GM18951 (cell line): ENCODE measurements at regions not wholly inside any gene's neighbourhood (a gene's known extent, or its start where the extent isn't known, plus 50 kb on each side); places are given as distances from the start of the nearest gene placed in this dataset.

Source experiments
- POLR2A ChIP-seq: IDR thresholded peaks from 4 replicates; pipeline ENCODE4 v1.6.1; 2011; ENCODE audit warnings: mild to moderate bottlenecking; ENCODE audit not compliant: insufficient read length, insufficient read depth; ENCODE audit errors: extremely low read depth
- in situ Hi-C: fragments of 300-500 bp; cut with MboI; formaldehyde crosslinking; loops from one replicate; pipeline ENCODE4 v1.12.0; 2022; ENCODE audit warnings: low sequenced_read_pairs, mixed read lengths, inconsistent platforms; ENCODE audit not compliant: unreplicated experiment

DNA sequence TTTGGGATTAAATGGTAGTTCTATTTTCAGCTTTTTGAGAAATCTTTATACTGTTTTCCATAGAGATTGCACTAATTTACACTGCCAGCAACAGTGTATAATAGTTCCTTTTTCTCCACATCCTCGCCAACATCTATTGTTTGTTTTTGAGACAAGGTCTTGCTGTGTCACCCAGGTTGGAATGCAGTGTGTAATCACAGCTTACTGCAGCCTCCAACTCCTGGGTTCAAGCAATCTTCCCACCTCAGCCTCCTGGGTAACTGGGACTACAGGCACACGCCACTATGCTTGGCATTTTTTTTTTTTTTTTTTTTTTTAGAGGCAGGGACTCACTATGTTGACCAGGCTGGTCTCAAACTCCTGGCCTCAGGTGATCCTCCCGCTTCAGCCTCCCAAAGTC lies 164.5 kb upstream of the CXADR start:
- TF ChIP-seq POLR2A: no peak
- in situ Hi-C loops: no loop called here

DNA sequence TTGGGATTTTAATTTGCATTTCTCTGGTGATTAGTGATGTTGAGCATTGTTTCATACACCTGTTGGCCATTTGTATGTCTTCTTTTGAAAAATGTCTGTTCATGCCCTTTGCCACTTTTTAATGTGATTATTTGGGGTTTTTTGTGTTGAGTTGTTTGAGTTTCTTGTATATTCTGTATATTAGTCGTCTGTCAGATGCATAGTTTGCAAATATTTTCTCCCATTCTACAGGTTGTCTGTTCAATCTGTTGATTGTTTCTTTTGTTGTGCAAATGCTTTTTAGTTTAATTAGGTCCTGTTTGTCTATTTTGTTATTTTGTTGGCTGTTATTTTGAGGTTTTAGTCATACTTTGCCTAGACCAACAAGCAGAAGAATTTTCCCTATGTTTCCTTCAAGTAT lies 164.0 kb upstream of the CXADR start:
- in situ Hi-C loops: no loop called here
- no peak for TF ChIP-seq POLR2A

DNA sequence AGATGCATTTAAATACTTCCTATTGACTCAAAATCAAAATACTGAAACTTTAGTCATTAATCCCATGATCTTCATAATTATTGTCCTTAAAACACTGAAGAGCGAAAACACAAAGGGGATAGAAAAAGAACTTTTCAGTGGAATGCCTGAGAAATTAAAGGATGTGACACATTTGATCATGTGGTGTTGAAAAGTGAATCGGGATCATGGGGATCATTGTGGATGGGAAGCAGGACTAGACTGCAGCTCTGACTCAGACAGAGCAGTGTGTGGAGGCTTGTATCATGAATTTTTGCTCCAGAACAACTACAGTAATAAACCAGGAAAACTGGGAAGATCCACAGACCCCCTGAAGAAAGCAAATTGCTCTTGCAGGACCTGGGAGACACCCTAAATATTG lies 161.1 kb upstream of the CXADR start:
- in situ Hi-C loops: no loop called here
- TF ChIP-seq POLR2A: no peak

DNA sequence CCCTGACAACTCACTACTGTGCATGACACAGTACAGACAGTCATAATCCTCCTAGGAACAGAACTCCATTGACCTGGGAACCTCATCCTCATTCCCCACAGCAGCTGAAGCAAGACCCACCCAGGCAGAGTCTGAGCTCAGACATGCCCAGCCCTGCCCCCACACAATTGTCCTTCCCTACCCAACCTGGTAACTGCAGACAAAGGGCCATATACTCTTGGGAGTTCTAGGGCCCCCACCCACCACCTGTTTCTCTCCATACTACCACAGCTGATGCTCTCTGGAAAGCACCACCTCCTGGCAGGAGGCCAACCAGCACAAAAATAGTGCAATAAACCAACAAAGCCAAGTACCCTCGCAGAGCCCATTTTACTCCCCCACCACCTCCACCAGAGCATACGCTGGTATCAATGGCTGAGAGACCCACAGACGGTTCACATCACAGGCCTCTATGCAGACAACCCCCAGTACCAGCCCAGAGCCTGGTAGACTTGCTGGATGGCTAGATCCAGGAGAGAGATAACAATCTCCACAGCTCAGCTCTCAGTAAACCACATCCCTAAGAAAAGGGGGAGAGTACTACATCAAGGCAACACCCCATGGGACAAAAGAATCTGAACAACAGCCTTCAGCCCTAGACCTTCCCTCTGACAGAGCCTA lies 159.7 kb upstream of the CXADR start:
- TF ChIP-seq POLR2A: no peak
- in situ Hi-C loops: no loop called here

DNA sequence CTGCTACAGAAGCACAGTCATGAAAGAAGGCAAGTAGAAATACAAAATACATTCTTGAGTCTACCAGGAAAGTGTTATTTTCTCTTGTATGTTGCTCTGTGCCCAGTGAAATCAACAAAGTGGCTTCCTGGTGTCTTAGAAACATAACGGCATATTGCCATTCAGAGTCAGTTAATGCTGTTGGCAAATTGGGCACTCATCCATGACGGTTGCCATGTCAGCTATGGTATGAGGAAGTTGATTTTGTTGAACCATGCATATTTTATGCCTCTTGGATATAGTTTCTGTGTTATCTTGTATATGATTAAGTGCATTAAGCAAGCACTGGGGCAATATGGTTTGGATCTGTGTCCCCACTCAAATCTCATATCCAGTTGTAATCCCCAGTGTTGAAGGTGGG lies 153.1 kb upstream of the CXADR start:
- no peak for TF ChIP-seq POLR2A
- in situ Hi-C loops: no loop called here

DNA sequence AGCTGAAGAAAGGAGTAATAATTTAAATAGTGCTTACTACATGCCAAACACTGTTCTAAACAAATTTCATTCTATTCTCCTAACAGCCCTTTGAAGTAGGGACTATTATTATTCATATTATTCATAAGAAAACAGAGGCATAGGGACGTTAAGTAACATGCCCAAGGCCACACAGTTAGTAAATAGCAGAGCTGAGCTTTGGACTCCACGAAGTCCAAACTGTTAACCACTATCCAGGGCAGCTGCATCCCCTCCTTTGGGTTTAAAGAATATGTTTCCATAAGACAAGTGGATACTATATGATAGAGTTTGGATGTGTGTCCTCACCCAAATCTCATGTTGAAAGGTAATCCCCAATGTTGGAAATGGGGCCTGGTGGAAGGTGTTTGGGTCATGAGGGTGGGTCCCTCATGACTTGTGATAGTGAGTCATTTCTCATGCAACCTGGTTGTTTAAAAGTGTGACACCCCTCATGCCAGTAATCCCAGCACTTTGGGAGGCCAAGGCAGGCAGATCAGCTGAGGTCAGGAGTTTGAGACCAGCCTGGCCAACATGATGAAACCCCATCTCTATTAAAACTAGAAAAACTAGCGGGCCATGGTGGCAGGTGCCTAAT lies 144.0 kb upstream of the CXADR start:
- in situ Hi-C loops: no loop called here
- TF ChIP-seq POLR2A: no peak

DNA sequence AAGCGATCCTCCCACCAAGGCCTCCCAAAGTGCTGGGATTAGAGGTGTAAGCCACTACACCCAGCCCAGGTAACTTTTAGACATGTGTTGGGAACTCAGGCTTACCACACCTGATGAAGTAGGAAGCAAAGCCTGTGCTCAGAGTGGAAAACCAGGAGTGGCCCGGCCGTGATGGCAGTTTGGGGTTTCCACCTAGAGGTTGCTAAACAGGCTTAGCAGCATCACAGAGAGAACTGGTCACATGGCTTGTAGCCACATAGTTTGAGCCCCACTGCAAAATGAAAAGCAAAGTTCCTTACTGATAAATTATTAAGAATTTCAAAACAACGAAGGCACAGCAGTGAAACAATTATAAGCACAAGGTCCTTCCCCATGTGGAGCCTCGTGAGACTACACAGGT lies 142.6 kb upstream of the CXADR start:
- TF ChIP-seq POLR2A: no peak
- in situ Hi-C loops: loop anchor here (10.0 kb wide), 1 partner anchor 395 kb away; no protein-coding TSS in a partner anchor

DNA sequence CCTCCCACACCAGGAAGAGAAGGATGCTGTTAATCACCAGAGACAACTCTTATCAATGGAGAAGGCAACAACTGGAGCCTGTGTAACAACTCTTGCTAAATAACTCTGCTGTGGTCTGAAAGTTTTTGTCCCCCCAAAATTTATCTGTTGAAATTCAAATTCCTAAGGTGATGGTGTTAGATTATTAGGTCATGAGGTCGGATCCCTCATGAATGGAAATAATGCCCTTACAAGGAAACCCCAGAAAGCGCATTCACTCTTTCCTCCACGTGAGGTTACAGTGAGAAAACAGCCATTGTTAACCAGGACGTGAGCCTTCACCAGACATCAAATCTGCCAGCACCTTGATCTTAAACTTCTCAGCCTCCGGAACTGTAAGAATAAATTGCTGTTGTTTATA lies 141.9 kb upstream of the CXADR start:
- no peak for TF ChIP-seq POLR2A
- in situ Hi-C loops: loop anchor here (10.0 kb wide), 1 partner anchor 394 kb away; no protein-coding TSS in a partner anchor

DNA sequence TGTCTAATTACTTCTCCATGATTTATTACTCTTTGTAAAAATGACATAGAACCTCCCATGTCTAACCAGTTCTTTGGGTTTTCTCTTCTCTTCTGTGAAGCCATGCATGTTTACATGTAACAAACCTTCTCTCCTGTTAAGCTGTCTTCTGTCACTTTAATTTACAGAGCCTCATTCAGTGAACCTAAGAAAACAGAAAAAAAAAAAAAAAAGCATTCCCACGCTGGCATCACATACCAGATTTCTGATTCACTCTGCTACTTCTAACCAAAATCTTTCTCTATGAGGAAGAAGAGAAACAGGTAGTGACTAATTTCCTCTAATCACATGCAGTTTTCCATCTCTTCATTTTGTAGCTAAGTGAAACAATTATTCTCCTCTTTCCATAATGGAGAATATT lies 141.4 kb upstream of the CXADR start:
- TF ChIP-seq POLR2A: no peak
- in situ Hi-C loops: loop anchor here (10.0 kb wide), 1 partner anchor 393 kb away; no protein-coding TSS in a partner anchor

DNA sequence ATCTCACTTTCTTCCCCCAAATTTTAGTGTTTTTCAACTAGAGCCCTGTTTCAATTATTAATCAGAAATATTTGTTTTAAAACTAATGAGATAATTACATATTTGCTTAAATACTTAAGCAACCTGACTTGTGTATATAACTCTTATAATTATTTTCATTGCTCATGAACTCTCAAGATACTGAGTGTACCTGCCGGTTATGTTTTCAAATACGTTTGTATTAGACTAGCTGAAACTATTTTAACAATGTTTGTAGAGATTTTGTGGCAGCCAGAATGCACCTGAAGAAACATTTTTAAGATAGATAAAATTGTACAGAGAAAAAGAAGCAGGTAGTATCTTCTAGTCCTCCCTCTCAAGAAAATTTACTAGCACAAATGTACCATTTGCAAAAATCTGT lies 140.6 kb upstream of the CXADR start:
- in situ Hi-C loops: loop anchor here (10.0 kb wide), 1 partner anchor 393 kb away; no protein-coding TSS in a partner anchor
- TF ChIP-seq POLR2A: no peak

DNA sequence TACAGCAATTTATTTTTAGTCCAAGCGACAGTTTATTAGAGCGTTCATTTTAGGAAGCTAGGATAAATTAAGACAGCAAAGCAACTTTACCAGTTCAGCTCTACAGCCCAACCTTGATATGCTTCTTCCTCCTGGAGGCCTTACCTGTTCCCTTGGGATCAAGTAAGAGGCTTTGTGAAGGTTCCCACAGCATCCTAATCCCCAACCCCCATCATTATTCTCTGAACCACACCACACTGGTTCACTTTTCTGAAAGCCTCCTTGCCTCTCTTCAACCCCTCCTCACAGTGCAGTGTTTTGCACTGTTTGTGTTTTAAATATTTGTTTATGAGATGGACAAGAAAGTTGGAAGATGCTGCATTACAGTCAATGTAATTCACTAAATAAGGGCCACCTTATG lies 126.3 kb upstream of the CXADR start:
- no peak for TF ChIP-seq POLR2A
- in situ Hi-C loops: no loop called here

DNA sequence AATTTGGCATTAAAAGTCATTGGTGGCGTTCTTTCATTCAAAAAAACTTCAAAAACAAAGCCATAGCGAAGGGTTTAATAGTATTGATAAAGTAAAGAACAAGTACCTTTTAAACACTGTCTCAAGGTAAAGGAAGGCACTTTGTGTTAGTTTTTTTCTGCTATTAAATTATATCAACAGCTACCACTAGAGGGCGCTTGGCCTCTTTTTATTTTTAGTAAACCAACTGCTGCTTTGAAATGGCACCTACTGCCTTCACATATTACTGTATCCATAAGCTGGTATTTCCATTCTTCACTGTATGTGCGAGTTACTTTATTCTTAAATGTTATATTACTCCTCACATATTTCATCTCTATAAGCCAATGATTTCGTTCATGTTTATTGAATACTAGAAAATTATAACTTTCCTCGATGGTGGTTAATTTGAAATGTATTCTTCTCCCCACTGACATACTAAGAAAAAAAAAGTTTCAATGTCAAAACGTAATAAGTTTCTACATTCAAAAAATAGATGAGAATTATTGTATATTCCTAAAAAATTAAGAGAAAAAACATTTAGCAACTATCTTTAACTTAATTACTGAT lies 125.7 kb upstream of the CXADR start:
- in situ Hi-C loops: no loop called here
- TF ChIP-seq POLR2A: no peak

DNA sequence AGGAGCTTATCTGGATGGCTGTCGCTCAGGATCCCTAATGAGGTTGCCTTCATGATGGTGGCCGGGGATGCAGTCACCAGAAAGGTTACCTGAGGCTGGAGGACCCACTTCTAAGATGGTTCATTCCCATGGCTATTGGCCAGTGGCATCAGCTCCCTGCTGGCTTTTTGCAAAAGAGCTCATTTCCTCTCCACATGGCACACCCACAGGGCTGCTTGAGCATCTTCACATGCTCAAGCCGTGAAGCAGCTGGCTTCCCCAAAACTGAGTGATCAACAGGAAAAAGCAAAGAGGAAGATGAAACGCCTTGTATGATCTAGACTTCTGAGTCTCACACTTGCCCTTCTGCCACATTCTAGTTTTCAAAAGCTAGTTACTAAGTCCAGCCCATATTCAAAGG lies 124.6 kb upstream of the CXADR start:
- in situ Hi-C loops: no loop called here
- TF ChIP-seq POLR2A: no peak

DNA sequence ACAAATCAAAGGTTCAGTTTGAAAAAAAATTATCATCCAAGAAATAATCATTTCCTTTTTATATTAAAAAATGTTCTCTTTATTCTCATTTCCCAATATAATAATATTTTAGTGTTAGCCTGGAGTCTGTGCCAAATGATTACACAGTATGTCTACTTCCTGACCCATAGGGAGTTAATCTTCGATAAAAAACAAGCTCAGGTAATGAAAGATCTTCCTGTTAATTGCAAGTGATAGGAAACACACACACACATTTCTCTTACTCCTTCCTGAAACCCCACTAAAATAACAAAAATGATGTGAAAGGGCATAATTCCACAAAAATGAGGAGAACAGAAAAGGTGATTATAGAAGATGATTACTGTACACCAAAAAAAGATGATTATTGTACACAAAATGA lies 123.5 kb upstream of the CXADR start:
- in situ Hi-C loops: no loop called here
- no peak for TF ChIP-seq POLR2A
